ENCODE measurements at regions not wholly inside any gene's neighbourhood (a gene's known extent, or its start where the extent isn't known, plus 50 kb on each side); places are given as distances from the start of the nearest gene placed in this dataset.

- TF ChIP-seq CTCF (IDR thresholded peaks at IDR 0.05) (no peak), POLR2A (IDR thresholded peaks at IDR 0.05) (no peak), POLR2AphosphoS5 (IDR thresholded peaks at IDR 0.05) (no peak)
Measured at GRCh38 chr2:121818546-121818945, 63.1 kb downstream of the TSN start.

All from gastroesophageal sphincter (tissue), 3 donors.